KOPT-K1 (cell line): ENCODE measurements at regions not wholly inside any gene's neighbourhood (a gene's known extent, or its start where the extent isn't known, plus 50 kb on each side); places are given as distances from the start of the nearest gene placed in this dataset.

Source experiments
- H3K27ac ChIP-seq: fragments of 200-600 bp; sonication (generic); 2 replicates; pipeline ENCODE4 v1.5.1; 2016; ENCODE audit warnings: antibody characterized with exemption, mild to moderate bottlenecking, low read depth, low read length; ENCODE audit not compliant: poor library complexity, severe bottlenecking
- H3K36me3 ChIP-seq: fragments of 200-600 bp; sonication (generic); 2 replicates; pipeline ENCODE4 v1.5.1; 2017; ENCODE audit warnings: antibody characterized with exemption, mild to moderate bottlenecking, low read length, moderate library complexity; ENCODE audit not compliant: insufficient read depth
- H3K9me3 ChIP-seq: fragments of 200-600 bp; sonication (generic); 2 replicates; pipeline ENCODE4 v1.5.1; 2017; ENCODE audit warnings: antibody characterized with exemption, low read length, mild to moderate bottlenecking; ENCODE audit not compliant: insufficient read depth, poor library complexity, severe bottlenecking

GRCh38 chr5:1950096-1950707, 67.5 kb upstream of the IRX4 start:
- H3K27ac ChIP-seq: no peak overlapping the region
- no peaks in the 10 kb centered on the region for H3K9me3 ChIP-seq
- no peaks in the 10 kb centered on the region for H3K36me3 ChIP-seq

GRCh38 chr5:1949253-1949652, 66.5 kb upstream of the IRX4 start:
- no peak overlapping the region for H3K27ac ChIP-seq
- no peaks in the 10 kb centered on the region for H3K9me3 ChIP-seq
- H3K36me3 ChIP-seq: no peaks in the 10 kb centered on the region

- Histone ChIP-seq H3K27ac (no peak overlapping the region), H3K9me3 (no peaks in the 10 kb centered on the region), H3K36me3 (no peaks in the 10 kb centered on the region)
Measured at GRCh38 chr5:1948663-1949191, 66.0 kb upstream of the IRX4 start.

- H3K9me3 ChIP-seq: no peaks in the 10 kb centered on the region
- no peaks in the 10 kb centered on the region for H3K36me3 ChIP-seq
- H3K27ac ChIP-seq: no peak overlapping the region
Measured at GRCh38 chr5:1948111-1948510, 65.4 kb upstream of the IRX4 start.

- Histone ChIP-seq H3K9me3 (no peaks in the 10 kb centered on the region), H3K27ac (no peak overlapping the region), H3K36me3 (no peaks in the 10 kb centered on the region)
Measured at GRCh38 chr5:1946776-1947175, 64.1 kb upstream of the IRX4 start.

GRCh38 chr5:1946122-1946677, 63.5 kb upstream of the IRX4 start:
- H3K36me3 ChIP-seq: no peaks in the 10 kb centered on the region
- no peaks in the 10 kb centered on the region for H3K9me3 ChIP-seq
- H3K27ac ChIP-seq: no peak overlapping the region

GRCh38 chr5:1945606-1946005, 62.9 kb upstream of the IRX4 start:
- no peaks in the 10 kb centered on the region for H3K9me3 ChIP-seq
- H3K27ac ChIP-seq: no peak overlapping the region
- no peaks in the 10 kb centered on the region for H3K36me3 ChIP-seq

GRCh38 chr5:1944408-1944807, 61.7 kb upstream of the IRX4 start:
- no peaks in the 10 kb centered on the region for H3K36me3 ChIP-seq
- no peak overlapping the region for H3K27ac ChIP-seq
- no peaks in the 10 kb centered on the region for H3K9me3 ChIP-seq

GRCh38 chr5:1943481-1943880, 60.8 kb upstream of the IRX4 start:
- H3K36me3 ChIP-seq: no peaks in the 10 kb centered on the region
- no peak overlapping the region for H3K27ac ChIP-seq

GRCh38 chr5:1942630-1943029, 59.9 kb upstream of the IRX4 start:
- Histone ChIP-seq H3K36me3 (no peaks in the 10 kb centered on the region), H3K27ac (no peak overlapping the region), H3K9me3 (no peaks in the 10 kb centered on the region)

More at GRCh38 chr5:1943481-1943880, 60.8 kb upstream of the IRX4 start:
- no peaks in the 10 kb centered on the region for H3K9me3 ChIP-seq

- no peaks in the 10 kb centered on the region for H3K9me3 ChIP-seq
- H3K36me3 ChIP-seq: no peaks in the 10 kb centered on the region
- no peak overlapping the region for H3K27ac ChIP-seq
Measured at GRCh38 chr5:1942158-1942557, 59.4 kb upstream of the IRX4 start.

- Histone ChIP-seq H3K36me3 (no peaks in the 10 kb centered on the region), H3K9me3 (no peaks in the 10 kb centered on the region), H3K27ac (no peak overlapping the region)
Measured at GRCh38 chr5:1939256-1939655, 56.5 kb upstream of the IRX4 start.

- no peaks in the 10 kb centered on the region for H3K36me3 ChIP-seq
- H3K9me3 ChIP-seq: no peaks in the 10 kb centered on the region
- H3K27ac ChIP-seq: no peak overlapping the region
Measured at GRCh38 chr5:1938310-1939000, 55.7 kb upstream of the IRX4 start.

- no peak overlapping the region for H3K27ac ChIP-seq
- no peaks in the 10 kb centered on the region for H3K36me3 ChIP-seq
Measured at GRCh38 chr5:1937590-1937989, 54.9 kb upstream of the IRX4 start.

GRCh38 chr5:1936901-1937300, 54.2 kb upstream of the IRX4 start:
- Histone ChIP-seq H3K27ac (no peak overlapping the region), H3K9me3 (no peaks in the 10 kb centered on the region), H3K36me3 (no peaks in the 10 kb centered on the region)

More at GRCh38 chr5:1937590-1937989, 54.9 kb upstream of the IRX4 start:
- H3K9me3 ChIP-seq: no peaks in the 10 kb centered on the region

GRCh38 chr5:1936413-1936812, 53.7 kb upstream of the IRX4 start:
- Histone ChIP-seq H3K9me3 (no peaks in the 10 kb centered on the region), H3K27ac (no peak overlapping the region), H3K36me3 (no peaks in the 10 kb centered on the region)
